Activated naive CD8-positive, alpha-beta T cell treated with anti-CD3 and anti-CD28 coated beads for 36 hours (primary cell): ENCODE measurements at regions not wholly inside any gene's neighbourhood (a gene's known extent, or its start where the extent isn't known, plus 50 kb on each side); places are given as distances from the start of the nearest gene placed in this dataset.
"Not testable (repeated sequence)": the region's sequence is repeated elsewhere in the genome, so short reads cannot be mapped to it uniquely, and the experiment has no call there.

Experiments used
- DNase-seq: peaks from one replicate; pipeline ENCODE4 v3.0.0; 2021
- H3K27ac Mint-ChIP-seq: one replicate; pipeline ENCODE4 v1.8.0; 2022; ENCODE audit warnings: mild to moderate bottlenecking, moderate library complexity, mixed read lengths
- H3K27me3 Mint-ChIP-seq: one replicate; pipeline ENCODE4 v1.8.0; 2022; ENCODE audit warnings: mild to moderate bottlenecking, mixed read lengths
- H3K36me3 Mint-ChIP-seq: one replicate; pipeline ENCODE4 v1.8.0; 2021; ENCODE audit warnings: mild to moderate bottlenecking, mixed read lengths
- H3K4me1 Mint-ChIP-seq: one replicate; pipeline ENCODE4 v1.8.0; 2021; ENCODE audit warnings: mixed read lengths
- H3K4me3 Mint-ChIP-seq: one replicate; pipeline ENCODE4 v1.8.0; 2022; ENCODE audit warnings: mild to moderate bottlenecking, moderate library complexity, mixed read lengths
- H3K9me3 Mint-ChIP-seq: one replicate; pipeline ENCODE4 v1.8.0; 2022; ENCODE audit warnings: mixed read lengths

DNA sequence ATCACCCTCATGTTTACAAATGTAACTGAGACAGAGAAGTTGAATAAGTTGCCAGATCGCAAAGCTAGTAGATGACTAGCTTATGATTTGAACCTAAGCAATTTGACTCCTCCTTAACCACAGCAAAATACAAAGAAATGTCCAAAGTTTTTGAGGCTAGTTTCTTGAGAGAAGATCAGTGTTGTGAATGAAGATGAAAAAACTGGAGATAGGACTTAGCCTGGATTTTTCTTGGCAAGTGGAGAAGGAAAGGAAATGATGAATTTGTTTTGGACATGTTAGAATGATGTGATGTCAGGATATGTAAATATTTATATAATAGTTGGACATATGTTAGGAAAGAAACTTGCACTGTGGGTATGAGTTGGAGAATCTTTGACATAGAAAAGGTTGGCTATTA is 149.8 kb downstream of the LSMEM1 start:
- peaks cover 3% of the 10 kb centered on the region for H3K9me3 Mint-ChIP-seq
- DNase-seq = no peak

DNA sequence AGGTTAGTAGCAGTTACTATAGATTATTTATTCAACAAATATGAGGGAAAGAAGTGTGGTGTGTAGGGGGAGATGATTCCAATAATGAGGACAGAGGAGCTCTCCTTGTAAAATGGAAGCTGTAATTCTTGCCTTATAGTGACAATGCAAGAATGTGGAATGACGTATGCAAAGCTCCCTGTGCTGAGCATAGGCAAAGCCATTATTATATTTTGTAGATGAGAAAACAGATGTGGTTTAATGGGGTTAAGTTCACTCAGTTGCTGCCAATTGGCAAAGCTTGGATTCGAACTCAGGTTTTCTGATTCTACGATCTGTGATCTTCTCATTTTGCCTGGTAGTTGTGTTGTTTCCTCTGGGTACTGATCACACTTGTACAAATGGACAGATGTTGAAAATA is 153.3 kb downstream of the LSMEM1 start:
- peaks cover 6% of the 10 kb centered on the region for H3K27me3 Mint-ChIP-seq
- H3K36me3 Mint-ChIP-seq = no peaks in the 10 kb centered on the region
- H3K27ac Mint-ChIP-seq = no peak overlapping the region

More for the DNA sequence above, 149.8 kb downstream of the LSMEM1 start:
- Mint-ChIP-seq H3K27me3 (no peaks in the 10 kb centered on the region), H3K36me3 (no peaks in the 10 kb centered on the region), H3K4me1 (no peaks in the 10 kb centered on the region), H3K4me3 (no peak overlapping the region), H3K27ac (no peak overlapping the region)

DNA sequence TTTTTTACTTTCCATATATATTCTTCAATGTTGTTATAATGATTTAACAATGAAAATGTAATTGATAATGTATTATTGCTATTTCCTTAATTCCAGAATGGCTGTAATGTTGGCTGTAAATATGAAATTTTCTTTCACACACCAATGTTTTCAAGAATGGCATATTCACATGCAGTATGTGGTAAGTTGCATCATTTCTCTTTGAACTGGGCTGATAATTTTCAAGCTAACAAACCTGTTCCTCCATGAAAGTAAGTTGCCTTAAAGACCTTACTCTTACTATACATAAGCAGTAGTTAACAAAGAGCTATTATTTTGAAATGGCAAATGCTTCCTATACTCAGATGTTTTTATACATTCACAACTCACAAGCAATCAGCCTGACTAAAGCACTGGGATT is 154.5 kb downstream of the TMEM168 start:
- Mint-ChIP-seq H3K4me3 (no peak overlapping the region), H3K27ac (no peak overlapping the region), H3K36me3 (no peaks in the 10 kb centered on the region), H3K9me3 (no peaks in the 10 kb centered on the region), H3K4me1 (no peaks in the 10 kb centered on the region), H3K27me3 (peaks cover 6% of the 10 kb centered on the region)
- DNase-seq = no peak

More for the DNA sequence above, 153.3 kb downstream of the LSMEM1 start:
- no peaks in the 10 kb centered on the region for H3K9me3 Mint-ChIP-seq
- H3K4me1 Mint-ChIP-seq = no peaks in the 10 kb centered on the region
- DNase-seq = no peak
- H3K4me3 Mint-ChIP-seq = no peak overlapping the region

DNA sequence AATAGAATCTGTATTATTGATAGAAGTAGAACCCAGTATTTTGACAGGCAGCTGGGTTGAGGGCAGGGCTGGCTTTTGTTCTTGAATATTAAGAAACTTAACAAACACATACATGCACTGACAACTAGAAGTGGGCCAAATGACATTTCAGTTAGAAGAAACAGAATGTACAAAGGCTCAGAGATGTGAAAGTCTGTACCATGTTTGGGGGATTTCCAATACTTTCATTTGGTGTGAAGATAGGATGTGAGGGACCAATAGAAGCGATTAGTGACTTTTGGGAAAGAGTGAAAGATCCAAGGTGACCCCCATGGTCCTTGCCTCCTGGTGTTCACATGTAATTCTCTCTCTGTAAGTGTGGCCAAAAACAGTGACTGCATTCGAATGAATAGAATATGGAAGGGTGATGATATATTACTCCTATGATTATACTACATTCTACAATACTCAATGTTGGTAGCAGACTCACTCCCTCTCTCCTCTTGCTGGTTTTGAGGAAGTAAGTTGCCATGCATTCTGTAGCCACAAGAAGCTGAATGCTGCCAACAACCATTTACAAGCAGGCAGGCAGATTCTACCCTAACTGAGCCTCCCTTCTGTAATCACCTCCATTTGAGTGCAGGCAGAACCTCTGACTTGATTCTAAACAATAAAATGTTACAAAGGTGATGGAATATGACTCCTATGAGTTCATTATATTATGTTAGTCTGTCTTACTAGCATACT is 151.4 kb downstream of the TMEM168 start:
- Mint-ChIP-seq H3K4me1 (no peaks in the 10 kb centered on the region), H3K9me3 (peaks cover 16% of the 10 kb centered on the region), H3K4me3 (no peak overlapping the region), H3K36me3 (no peaks in the 10 kb centered on the region), H3K27me3 (peaks cover 6% of the 10 kb centered on the region), H3K27ac (no peak overlapping the region)
- DNase-seq = no peak

DNA sequence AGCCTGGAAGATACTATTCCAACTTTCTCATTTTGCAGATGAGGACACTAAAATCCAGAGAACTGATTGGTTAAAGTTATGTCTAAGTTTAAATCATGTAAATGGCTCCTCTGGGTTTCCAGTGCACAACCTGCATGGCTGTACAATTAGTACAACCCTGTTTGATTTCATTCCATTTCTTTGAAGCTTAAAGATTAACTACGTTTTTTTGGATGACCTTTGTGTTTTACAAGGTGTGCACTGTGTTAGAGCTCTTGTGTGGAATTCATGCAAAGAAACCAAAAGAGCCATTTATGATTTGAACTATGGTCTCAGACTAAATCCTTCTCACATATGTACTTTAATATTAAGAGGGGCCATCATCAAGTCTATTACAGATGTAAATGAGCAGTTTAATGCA is 149.5 kb downstream of the TMEM168 start:
- Mint-ChIP-seq H3K9me3 (peaks cover 24% of the 10 kb centered on the region), H3K27ac (no peak overlapping the region), H3K4me1 (no peaks in the 10 kb centered on the region), H3K27me3 (peaks cover 6% of the 10 kb centered on the region), H3K4me3 (no peak overlapping the region), H3K36me3 (no peaks in the 10 kb centered on the region)
- no peak for DNase-seq

DNA sequence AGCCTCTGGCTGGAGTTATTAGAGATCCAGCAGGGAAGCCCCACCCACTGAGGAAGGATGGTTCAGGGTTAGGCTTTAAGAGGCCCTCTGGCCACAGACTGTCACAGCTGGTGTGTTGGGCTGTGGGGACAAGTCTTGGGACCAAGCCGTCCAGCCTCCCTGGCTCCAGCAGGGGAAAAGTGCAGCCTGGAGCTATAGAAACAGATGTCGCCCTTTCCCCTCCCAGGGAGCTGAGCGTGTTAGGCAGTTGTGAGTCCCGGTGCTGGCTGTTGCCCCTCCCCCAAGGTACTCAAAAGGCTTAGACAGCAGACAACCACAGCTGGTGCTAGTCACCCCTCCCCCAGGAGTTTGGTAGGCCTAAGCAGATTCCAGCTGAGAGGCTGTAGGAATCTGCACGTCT is 143.4 kb downstream of the TMEM168 start:
- Mint-ChIP-seq H3K27me3 (no peaks in the 10 kb centered on the region), H3K4me1 (no peaks in the 10 kb centered on the region), H3K27ac (no peak overlapping the region), H3K9me3 (peaks cover 31% of the 10 kb centered on the region), H3K36me3 (no peaks in the 10 kb centered on the region), H3K4me3 (no peak overlapping the region)
- DNase-seq = no peak

DNA sequence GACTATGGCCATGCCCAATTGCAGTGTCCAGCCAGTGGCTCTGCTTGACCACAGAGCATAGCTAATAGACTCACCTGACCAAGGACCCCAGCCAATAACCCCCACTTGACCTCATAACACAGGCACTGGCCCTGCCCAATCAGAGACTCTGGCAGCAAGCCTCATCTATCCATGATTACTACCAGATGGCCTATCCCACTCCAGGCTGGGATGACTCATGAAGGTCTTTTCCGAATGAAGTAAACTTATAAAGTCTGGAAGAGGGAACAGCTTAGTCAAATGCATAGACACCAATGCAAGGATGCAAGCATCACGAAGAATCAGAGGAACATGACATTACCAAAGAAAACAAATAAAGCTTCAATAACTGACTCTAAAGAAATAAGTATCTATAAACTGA is 141.4 kb downstream of the TMEM168 start:
- Mint-ChIP-seq H3K36me3 (no peaks in the 10 kb centered on the region), H3K9me3 (peaks cover 18% of the 10 kb centered on the region), H3K4me3 (no peak overlapping the region), H3K27me3 (no peaks in the 10 kb centered on the region), H3K4me1 (no peaks in the 10 kb centered on the region), H3K27ac (no peak overlapping the region)
- no peak for DNase-seq

DNA sequence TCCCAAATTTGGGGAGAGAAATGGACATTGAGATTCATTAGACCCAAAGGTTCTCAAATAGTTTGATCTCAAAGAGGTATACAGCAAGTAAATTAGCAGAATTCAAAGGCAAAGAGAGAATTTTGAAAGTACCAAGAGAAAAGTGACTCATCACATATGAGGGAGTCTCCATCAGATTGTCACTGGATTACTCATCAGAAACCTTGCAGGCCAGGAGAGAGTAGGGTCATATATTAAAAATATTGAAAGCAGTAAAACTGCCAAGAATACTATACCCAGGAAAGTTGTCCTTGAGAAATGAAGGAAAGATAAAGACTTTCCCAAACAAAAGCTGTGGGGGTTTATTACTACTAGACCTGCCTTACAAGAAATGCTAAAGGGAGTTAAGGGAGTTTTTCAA is 140.6 kb downstream of the TMEM168 start:
- Mint-ChIP-seq H3K36me3 (no peaks in the 10 kb centered on the region), H3K27me3 (no peaks in the 10 kb centered on the region), H3K4me1 (no peaks in the 10 kb centered on the region), H3K27ac (no peak overlapping the region), H3K4me3 (no peak overlapping the region), H3K9me3 (peaks cover 14% of the 10 kb centered on the region)
- DNase-seq = no peak

DNA sequence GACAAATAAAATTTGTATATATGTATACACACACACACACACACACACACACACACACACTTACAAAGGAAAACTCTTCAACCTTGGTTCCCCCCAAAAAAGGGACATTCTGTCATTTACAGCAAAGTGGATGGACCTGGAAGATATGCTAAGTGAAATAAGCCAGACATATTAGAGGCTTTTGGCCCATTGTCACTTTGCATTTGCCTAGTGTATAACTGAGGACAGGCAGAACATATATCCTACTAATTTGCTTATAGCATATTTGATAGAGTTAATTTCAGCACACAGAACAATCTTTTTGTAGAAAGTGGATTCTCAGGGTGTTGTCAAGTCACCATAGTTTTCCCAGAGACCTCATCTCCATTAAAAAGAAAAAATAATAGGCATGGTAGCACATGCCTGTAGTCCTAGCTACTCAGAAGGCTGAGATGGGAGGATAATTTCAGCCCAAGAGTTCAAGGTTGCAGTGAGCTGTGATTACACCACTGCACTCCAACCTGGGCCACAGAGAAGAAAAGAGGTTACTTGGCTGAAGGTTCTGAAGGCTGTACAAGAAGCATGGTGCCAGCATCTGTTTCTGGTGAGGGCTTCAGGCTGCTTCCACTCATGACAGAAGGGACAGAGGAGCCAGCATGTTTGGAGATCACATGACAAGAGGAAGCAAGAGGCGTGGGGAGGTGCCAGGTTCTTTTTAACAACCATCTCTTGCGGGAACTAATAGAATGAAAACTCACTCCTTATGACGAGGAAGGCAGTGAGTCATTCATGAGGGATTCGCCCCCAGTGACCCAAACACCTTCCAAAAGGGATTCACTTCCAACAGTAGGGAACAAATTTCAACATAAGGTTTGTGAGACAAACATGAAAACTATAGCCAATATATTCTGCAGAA is 135.6 kb downstream of the TMEM168 start:
- Mint-ChIP-seq H3K4me3 (no peak overlapping the region), H3K27ac (no peak overlapping the region), H3K4me1 (no peaks in the 10 kb centered on the region), H3K27me3 (no peaks in the 10 kb centered on the region), H3K36me3 (no peaks in the 10 kb centered on the region), H3K9me3 (peaks cover 5% of the 10 kb centered on the region)
- DNase-seq = no peak

DNA sequence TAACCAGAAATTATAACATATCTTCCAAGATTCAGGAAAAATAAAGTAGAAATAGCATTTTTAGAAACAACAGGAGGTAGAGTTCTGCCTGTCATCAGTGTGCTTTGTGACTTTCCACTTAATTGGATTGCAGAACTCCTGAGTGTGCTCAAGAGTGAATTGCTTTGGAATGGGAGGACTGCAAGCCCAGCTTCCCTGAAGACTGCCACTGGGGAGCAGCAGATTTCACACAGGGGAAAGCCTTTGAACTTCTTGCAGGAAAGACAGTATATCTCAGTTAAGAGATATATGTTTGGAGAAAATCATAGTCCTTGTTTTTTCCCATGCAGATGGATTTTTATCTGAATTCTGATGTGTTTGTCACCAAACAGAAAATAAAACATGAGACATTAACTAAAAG is 124.5 kb downstream of the TMEM168 start:
- no peaks in the 10 kb centered on the region for H3K9me3 Mint-ChIP-seq
- no peak overlapping the region for H3K27ac Mint-ChIP-seq
- H3K4me1 Mint-ChIP-seq = no peaks in the 10 kb centered on the region
- H3K27me3 Mint-ChIP-seq = peaks cover 3% of the 10 kb centered on the region
- no peak overlapping the region for H3K4me3 Mint-ChIP-seq
- DNase-seq = no peak
- no peaks in the 10 kb centered on the region for H3K36me3 Mint-ChIP-seq

DNA sequence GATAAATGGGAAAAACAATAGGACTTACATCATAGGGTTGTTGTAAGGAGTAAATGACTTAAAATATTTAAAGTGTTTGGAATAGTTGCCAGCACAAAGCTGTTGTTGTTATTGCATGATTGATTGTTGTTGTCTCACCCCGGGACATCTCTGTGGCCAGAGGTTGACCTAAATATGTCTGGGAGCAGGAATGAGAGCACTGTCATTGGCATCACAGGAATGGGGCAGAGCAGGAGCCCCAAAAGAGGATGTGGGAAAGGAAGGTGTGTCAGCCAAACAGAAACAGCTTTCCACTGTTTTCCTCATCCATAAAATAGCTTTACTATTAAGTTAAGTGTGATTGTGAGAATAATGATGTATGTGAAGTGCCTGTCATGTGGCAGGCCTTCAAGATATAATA is 121.6 kb downstream of the TMEM168 start:
- no peaks in the 10 kb centered on the region for H3K9me3 Mint-ChIP-seq
- peaks cover 9% of the 10 kb centered on the region for H3K27me3 Mint-ChIP-seq
- H3K4me1 Mint-ChIP-seq = no peaks in the 10 kb centered on the region

DNA sequence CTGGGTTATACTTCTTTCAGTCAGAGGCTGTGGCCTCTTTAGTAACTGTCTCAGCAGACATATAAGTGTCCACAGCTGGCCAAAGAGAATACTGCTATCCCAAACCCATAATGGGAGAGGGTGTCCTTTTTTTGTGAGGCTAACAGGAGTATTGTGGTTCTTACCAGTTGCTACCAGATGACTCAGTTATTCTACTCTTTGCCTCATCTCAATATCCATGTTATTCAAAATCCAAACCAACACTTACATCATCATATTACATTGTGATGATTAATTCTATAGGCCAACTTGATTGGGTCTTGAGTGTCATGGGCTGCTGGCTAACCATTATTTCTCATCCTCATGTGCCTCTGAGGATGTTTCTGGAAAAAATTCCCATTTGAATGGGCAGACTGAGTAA is 120.9 kb downstream of the TMEM168 start:
- H3K27ac Mint-ChIP-seq = no peak overlapping the region
- H3K27me3 Mint-ChIP-seq = peaks cover 10% of the 10 kb centered on the region
- H3K4me3 Mint-ChIP-seq = no peak overlapping the region
- no peaks in the 10 kb centered on the region for H3K9me3 Mint-ChIP-seq
- H3K36me3 Mint-ChIP-seq = no peaks in the 10 kb centered on the region
- no peaks in the 10 kb centered on the region for H3K4me1 Mint-ChIP-seq
- no peak for DNase-seq

More for the DNA sequence above, 121.6 kb downstream of the TMEM168 start:
- no peaks in the 10 kb centered on the region for H3K36me3 Mint-ChIP-seq
- DNase-seq = no peak
- H3K4me3 Mint-ChIP-seq = no peak overlapping the region
- no peak overlapping the region for H3K27ac Mint-ChIP-seq

DNA sequence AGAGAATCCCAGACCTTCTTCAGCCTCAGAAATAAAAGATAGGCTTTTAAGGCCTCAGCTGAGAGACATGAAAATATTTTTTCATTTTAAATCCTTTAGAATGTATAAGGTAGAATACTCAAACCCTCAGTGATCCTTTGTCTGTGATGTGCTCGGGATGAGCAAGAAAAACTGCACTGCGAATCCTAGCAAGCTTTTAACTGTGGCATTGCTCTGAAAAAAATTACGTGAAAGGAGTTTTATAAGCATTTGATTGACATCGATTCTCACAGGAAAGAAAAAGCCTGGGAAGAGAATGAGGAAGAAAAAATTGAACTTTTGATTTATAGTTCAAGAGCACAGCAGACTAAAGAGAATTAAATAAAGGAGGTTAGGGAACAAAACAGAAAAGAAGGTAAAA is 120.0 kb downstream of the TMEM168 start:
- no peak overlapping the region for H3K27ac Mint-ChIP-seq
- H3K4me3 Mint-ChIP-seq = no peak overlapping the region
- no peak for DNase-seq
- no peaks in the 10 kb centered on the region for H3K9me3 Mint-ChIP-seq
- no peaks in the 10 kb centered on the region for H3K36me3 Mint-ChIP-seq
- H3K4me1 Mint-ChIP-seq = no peaks in the 10 kb centered on the region
- H3K27me3 Mint-ChIP-seq = peaks cover 10% of the 10 kb centered on the region

DNA sequence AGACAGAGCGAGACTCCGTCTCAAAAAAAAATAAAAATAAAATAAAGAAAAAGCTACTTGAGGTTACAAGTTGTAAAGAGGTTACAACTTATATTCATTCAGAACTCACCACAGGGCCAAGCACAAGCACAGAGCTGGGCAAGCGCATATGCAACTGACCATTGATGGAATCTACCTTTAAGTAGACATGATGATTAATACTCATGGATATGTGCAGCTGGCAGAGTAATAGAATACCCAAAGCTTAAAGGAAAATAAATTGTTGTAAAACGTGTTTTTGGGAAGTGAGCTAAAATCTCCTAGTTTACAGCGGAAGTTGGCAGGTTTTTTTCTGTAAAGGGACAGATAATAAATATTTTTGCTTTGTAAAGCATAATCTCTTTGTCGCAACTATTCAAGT is 111.6 kb downstream of the TMEM168 start:
- no peak overlapping the region for H3K27ac Mint-ChIP-seq
- H3K9me3 Mint-ChIP-seq = no peaks in the 10 kb centered on the region
- no peak for DNase-seq
- H3K27me3 Mint-ChIP-seq = peaks cover under 1% of the 10 kb centered on the region
- H3K36me3 Mint-ChIP-seq = no peaks in the 10 kb centered on the region
- H3K4me3 Mint-ChIP-seq = no peak overlapping the region
- H3K4me1 Mint-ChIP-seq = no peaks in the 10 kb centered on the region

DNA sequence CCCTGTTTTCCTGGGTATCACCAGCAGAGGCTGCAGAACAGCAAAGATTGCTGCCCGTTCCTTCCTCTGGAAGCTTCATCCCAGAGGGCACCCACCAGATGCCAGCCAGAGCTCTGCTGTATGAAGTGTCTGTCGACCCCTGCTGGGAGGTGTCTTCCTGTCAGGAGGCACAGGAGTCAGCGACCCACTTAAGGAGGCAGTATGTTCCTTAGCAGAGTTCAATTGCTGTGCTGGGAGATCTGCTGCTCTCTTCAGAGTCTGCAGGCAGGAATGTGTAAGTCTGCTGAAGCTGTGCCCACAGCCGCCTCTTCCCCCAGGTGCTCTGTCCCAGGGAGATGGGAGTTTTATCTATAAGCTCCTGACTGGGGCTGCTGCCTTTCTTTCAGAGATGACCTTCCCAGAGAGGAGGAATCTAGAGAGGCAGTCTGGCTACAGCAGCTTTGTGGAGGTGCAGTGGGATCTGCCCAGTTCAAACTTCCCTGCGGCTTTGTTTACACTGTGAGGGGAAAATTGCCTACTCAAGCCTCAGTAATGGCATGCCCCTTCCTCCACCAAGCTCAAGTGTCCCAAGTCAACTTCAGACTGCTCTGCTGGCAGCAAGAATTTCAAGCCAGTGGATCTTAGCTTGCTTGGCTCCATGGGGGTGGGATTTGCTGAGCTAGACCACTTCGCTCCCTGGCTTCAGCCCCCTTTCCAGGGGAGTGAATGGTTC is 100.6 kb downstream of the TMEM168 start:
- not testable (repeated sequence) for H3K4me3 Mint-ChIP-seq, H3K4me1 Mint-ChIP-seq, H3K27me3 Mint-ChIP-seq, H3K36me3 Mint-ChIP-seq, DNase-seq, H3K27ac Mint-ChIP-seq
- peaks cover 10% of the 10 kb centered on the region for H3K9me3 Mint-ChIP-seq
